Left ventricle myocardium inferior (tissue), 1 donor: ENCODE measurements at regions not wholly inside any gene's neighbourhood (a gene's known extent, or its start where the extent isn't known, plus 50 kb on each side); places are given as distances from the start of the nearest gene placed in this dataset.

Experiments
- DNase-seq: peaks from one replicate; pipeline ENCODE4 v3.0.0-alpha.2; 2020
- H3K27ac ChIP-seq: fragments of 200-600 bp; replicated peaks from 2 replicates; pipeline ENCODE4 v1.8.0; 2021
- H3K27me3 ChIP-seq: fragments of 200-600 bp; 2 replicates; pipeline ENCODE4 v1.8.0; 2021; ENCODE audit warnings: low read depth
- H3K36me3 ChIP-seq: fragments of 200-600 bp; 2 replicates; pipeline ENCODE4 v1.8.0; 2021
- H3K4me1 ChIP-seq: fragments of 200-600 bp; 2 replicates; pipeline ENCODE4 v1.8.0; 2021
- H3K4me3 ChIP-seq: fragments of 200-600 bp; 2 replicates; pipeline ENCODE4 v1.8.0; 2021; ENCODE audit warnings: mild to moderate bottlenecking, moderate library complexity
- H3K9me3 ChIP-seq: fragments of 200-600 bp; replicated peaks from 2 replicates; pipeline ENCODE4 v1.8.0; 2021
- CTCF ChIP-seq: fragments of 200-600 bp; IDR thresholded peaks from 2 replicates; pipeline ENCODE4 v1.8.0; 2021; ENCODE audit warnings: antibody characterized with exemption, mild to moderate bottlenecking, borderline replicate concordance
- intact Hi-C: fragments of 100-400 bp; cut with micrococcal nuclease; formaldehyde crosslinking; loops from one replicate; pipeline ENCODE4 v1.11.0; 2022
- donor health status: DM: no; HTN: yes; CAD: no; lungs with severe emphysema.

DNA sequence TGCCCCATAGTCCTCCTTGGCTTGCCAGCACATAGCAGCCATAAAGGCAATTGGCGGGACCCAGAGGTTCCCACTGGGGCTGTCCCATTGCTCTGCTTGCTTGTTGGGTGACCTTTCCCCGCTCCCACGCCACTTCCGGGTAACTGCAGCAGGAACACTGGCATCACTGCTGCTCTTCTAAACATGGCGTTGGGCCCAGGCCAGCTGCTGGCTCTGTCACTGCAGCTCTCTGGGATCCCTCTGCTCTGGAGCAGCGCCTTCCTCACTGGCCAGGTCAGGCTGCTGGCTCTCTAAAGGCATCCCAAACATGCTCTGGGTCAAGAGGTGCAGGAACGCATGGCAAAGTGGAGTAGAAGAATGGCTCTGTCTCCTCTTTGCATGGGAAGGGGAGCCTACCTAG is 92.9 kb downstream of the DRD1 start:
- no peaks in the 10 kb centered on the region for H3K9me3 ChIP-seq
- no peaks in the 10 kb centered on the region for H3K36me3 ChIP-seq
- intact Hi-C loops, result no loop called here
- H3K4me3 ChIP-seq, result no peak overlapping the region
- no peak for TF ChIP-seq CTCF
- no peak overlapping the region for H3K27ac ChIP-seq
- DNase-seq, result peak; percentile 51
- H3K27me3 ChIP-seq, result peaks cover 52% of the 10 kb centered on the region
- no peaks in the 10 kb centered on the region for H3K4me1 ChIP-seq

- H3K27me3 ChIP-seq, result peaks cover 32% of the 10 kb centered on the region
Observed at GRCh38 chr5:175347931-175348330, 96.1 kb downstream of the DRD1 start.

GRCh38 chr5:175347027-175347426 is 97.0 kb downstream of the DRD1 start:
- H3K4me3 ChIP-seq, result no peak overlapping the region
- H3K27ac ChIP-seq, result no peak overlapping the region
- no peaks in the 10 kb centered on the region for H3K4me1 ChIP-seq
- DNase-seq, result no peak
- no peaks in the 10 kb centered on the region for H3K36me3 ChIP-seq
- intact Hi-C loops, result no loop called here
- H3K27me3 ChIP-seq, result peaks cover 29% of the 10 kb centered on the region
- no peak for TF ChIP-seq CTCF
- peaks cover 4% of the 10 kb centered on the region for H3K9me3 ChIP-seq

More at GRCh38 chr5:175347931-175348330, 96.1 kb downstream of the DRD1 start:
- Histone ChIP-seq H3K27ac (no peak overlapping the region), H3K4me1 (no peaks in the 10 kb centered on the region), H3K4me3 (no peak overlapping the region), H3K9me3 (peaks cover 1% of the 10 kb centered on the region), H3K36me3 (no peaks in the 10 kb centered on the region)
- no peak for TF ChIP-seq CTCF
- intact Hi-C loops, result no loop called here
- DNase-seq, result no peak

DNA sequence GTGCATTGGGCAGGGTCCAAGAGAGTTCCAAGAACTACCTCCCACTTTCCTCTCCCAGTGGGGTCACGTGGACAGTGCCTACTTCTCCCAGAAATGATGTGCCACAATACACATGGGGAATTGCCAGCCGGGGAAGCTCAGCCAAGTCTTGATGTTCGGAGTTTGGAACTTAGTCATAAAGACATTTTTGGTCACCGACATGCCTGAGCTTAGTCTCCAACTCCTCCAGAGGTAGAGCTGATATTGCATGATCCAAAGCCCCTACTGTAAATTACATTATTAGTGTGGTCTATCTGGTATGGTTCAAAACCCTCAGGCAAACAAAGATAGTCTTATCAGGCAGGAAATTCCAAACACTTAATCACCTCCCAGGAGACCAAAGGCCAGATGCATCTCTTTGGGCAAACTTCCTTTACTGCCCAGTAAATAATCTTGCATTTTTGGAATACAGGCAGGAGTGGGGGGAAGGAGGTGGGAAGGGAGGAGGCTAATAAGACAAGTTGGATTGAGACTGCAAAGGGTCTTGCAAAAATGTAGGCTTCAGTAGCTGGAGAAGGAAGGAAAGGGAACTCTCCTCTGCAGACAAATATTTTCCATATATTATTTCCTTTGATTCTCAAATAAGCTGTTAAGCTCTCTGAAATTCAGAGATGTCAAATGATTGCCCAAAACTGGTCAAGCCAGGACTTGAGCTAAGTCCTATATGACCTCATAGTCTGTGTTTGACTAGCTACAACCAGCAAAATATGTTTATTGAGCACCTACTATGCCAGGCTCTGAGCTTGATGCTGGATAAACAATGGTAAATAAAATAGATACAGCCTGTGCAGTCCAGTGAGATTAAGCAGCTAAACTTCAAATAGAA is 99.4 kb downstream of the DRD1 start:
- H3K4me3 ChIP-seq, result no peak overlapping the region
- TF ChIP-seq CTCF, result no peak
- H3K27me3 ChIP-seq, result peaks cover 35% of the 10 kb centered on the region
- peaks cover 4% of the 10 kb centered on the region for H3K9me3 ChIP-seq
- DNase-seq, result no peak
- intact Hi-C loops, result no loop called here
- no peaks in the 10 kb centered on the region for H3K4me1 ChIP-seq
- no peak overlapping the region for H3K27ac ChIP-seq
- H3K36me3 ChIP-seq, result no peaks in the 10 kb centered on the region

- Histone ChIP-seq H3K27ac (no peak overlapping the region), H3K27me3 (peaks cover 41% of the 10 kb centered on the region), H3K4me3 (no peak overlapping the region), H3K36me3 (no peaks in the 10 kb centered on the region), H3K4me1 (no peaks in the 10 kb centered on the region), H3K9me3 (peaks cover 4% of the 10 kb centered on the region)
- no peak for TF ChIP-seq CTCF
- DNase-seq, result no peak
- intact Hi-C loops, result no loop called here
Observed at GRCh38 chr5:175343308-175343707, 100.7 kb downstream of the DRD1 start.
